Hepatocyte (in vitro differentiated cells): ENCODE measurements at regions not wholly inside any gene's neighbourhood (a gene's known extent, or its start where the extent isn't known, plus 50 kb on each side); places are given as distances from the start of the nearest gene placed in this dataset.

Source experiments
- EZH2 ChIP-seq: fragments of 200-600 bp; sonication (generic); IDR thresholded peaks from 2 replicates; pipeline ENCODE4 v1.6.1; 2016; ENCODE audit warnings: antibody characterized with exemption, mild to moderate bottlenecking, borderline replicate concordance
- EZH2phosphoT487 ChIP-seq: fragments of 200-600 bp; sonication (generic); IDR thresholded peaks from one replicate; pipeline ENCODE4 v1.6.1; 2018; ENCODE audit warnings: antibody characterized with exemption, mild to moderate bottlenecking, low read depth, moderate library complexity; ENCODE audit not compliant: unreplicated experiment, severe bottlenecking
- TF ChIP-seq, protein P1 (sequence below): fragments of 200-600 bp; sonication (generic); IDR thresholded peaks from 2 replicates; pipeline ENCODE4 v1.5.1; 2016; ENCODE audit warnings: antibody characterized with exemption, mild to moderate bottlenecking; ENCODE audit not compliant: poor library complexity

DNA sequence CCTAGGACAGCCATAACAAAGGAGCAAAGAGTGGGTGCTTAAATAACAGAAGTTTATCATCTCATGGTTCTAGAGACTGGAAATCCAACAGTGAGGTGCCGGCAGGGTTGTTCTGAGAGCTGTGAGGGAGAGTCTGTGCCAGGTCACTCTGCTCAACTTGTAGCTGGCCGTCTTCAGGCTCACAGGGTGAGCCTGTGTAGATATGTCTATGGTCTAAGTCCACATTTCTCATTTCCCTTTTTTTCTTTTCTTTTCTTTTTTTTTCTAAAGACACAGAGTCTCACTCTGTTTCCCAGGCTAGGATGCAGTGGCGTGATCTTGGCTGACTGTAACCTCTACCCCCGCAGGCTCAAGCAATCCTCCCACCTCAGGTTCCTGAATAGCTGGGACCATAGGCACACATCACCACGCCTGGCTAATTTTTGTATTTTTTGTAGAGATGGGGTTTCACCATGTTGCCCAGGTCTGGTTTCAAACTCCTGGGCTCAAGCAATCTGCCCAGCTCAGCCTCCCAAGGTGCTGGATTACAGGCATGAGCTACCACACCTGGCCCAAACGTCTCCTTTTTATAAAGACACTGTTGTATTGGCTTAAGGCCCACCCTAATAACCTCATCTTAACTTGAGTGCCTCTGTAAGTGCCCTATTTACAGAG is 142.2 kb downstream of the SP3 start:
- TF ChIP-seq, protein P1, sequence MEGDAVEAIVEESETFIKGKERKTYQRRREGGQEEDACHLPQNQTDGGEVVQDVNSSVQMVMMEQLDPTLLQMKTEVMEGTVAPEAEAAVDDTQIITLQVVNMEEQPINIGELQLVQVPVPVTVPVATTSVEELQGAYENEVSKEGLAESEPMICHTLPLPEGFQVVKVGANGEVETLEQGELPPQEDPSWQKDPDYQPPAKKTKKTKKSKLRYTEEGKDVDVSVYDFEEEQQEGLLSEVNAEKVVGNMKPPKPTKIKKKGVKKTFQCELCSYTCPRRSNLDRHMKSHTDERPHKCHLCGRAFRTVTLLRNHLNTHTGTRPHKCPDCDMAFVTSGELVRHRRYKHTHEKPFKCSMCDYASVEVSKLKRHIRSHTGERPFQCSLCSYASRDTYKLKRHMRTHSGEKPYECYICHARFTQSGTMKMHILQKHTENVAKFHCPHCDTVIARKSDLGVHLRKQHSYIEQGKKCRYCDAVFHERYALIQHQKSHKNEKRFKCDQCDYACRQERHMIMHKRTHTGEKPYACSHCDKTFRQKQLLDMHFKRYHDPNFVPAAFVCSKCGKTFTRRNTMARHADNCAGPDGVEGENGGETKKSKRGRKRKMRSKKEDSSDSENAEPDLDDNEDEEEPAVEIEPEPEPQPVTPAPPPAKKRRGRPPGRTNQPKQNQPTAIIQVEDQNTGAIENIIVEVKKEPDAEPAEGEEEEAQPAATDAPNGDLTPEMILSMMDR: no peak
- TF ChIP-seq EZH2phosphoT487 (no peak), EZH2 (no peak)
